ENCODE measurements at regions not wholly inside any gene's neighbourhood (a gene's known extent, or its start where the extent isn't known, plus 50 kb on each side); places are given as distances from the start of the nearest gene placed in this dataset.

- H3K4me1 ChIP-seq: peaks cover 23% of the 10 kb centered on the region
- 66 to 73% methylated on average over 3 of the region's 3 CpGs for WGBS, 2 donors
- no peak overlapping the region for H3K27ac ChIP-seq
- H3K9me3 ChIP-seq: no peaks in the 10 kb centered on the region
- H3K36me3 ChIP-seq (replicated peaks in 1 of 2; ENCODE audit: insufficient read depth in 1 of 2, low read depth in 2 of 2): no peaks in the 10 kb centered on the region
- no peak for ATAC-seq
- TF ChIP-seq CTCF (IDR thresholded peaks at IDR 0.05): no peak
- TF ChIP-seq POLR2A (IDR thresholded peaks at IDR 0.05): no peak
- H3K4me3 ChIP-seq: no peak overlapping the region
- intact Hi-C loops (cut with DNase I): no loop called here
- no peaks in the 10 kb centered on the region for H3K27me3 ChIP-seq
- no peak for DNase-seq
Measured at GRCh38 chr6:54716877-54717276, 129.7 kb upstream of the FAM83B start.

GRCh38 chr6:54717849-54718455 is 128.6 kb upstream of the FAM83B start:
- DNase-seq (peak; percentile 78 to 89 (median 80)), ATAC-seq (peak; percentile 73)
- no peaks in the 10 kb centered on the region for H3K36me3 ChIP-seq (replicated peaks in 1 of 2; ENCODE audit: insufficient read depth in 1 of 2, low read depth in 2 of 2)
- H3K27ac ChIP-seq: peak overlapping the region in 3 of 4 donors; percentile 16 to 74 (median 58)
- H3K9me3 ChIP-seq: no peaks in the 10 kb centered on the region
- peaks cover 23% of the 10 kb centered on the region for H3K4me1 ChIP-seq
- intact Hi-C loops (cut with DNase I): no loop called here
- TF ChIP-seq POLR2A (IDR thresholded peaks at IDR 0.05) (no peak), CTCF (IDR thresholded peaks at IDR 0.05) (peak; percentile 48 to 82 (median 75))
- 13 to 18% methylated on average over 5 of the region's 5 CpGs for WGBS, 2 donors
- no peak overlapping the region for H3K4me3 ChIP-seq
- H3K27me3 ChIP-seq: no peaks in the 10 kb centered on the region

GRCh38 chr6:54718541-54719023 is 128.0 kb upstream of the FAM83B start:
- intact Hi-C loops (cut with DNase I): no loop called here
- 12 to 13% methylated on average over 6 of the region's 6 CpGs for WGBS, 2 donors
- DNase-seq: peak in 3 of 4 donors; percentile 39 to 70 (median 58)
- Histone ChIP-seq H3K27me3 (no peaks in the 10 kb centered on the region), H3K27ac (peak overlapping the region in 3 of 4 donors; percentile 16 to 74 (median 58)), H3K4me1 (peaks cover 23% of the 10 kb centered on the region), H3K4me3 (no peak overlapping the region), H3K36me3 (replicated peaks in 1 of 2; ENCODE audit: insufficient read depth in 1 of 2, low read depth in 2 of 2) (no peaks in the 10 kb centered on the region), H3K9me3 (no peaks in the 10 kb centered on the region)
- peak; percentile 82 for ATAC-seq
- TF ChIP-seq CTCF (IDR thresholded peaks at IDR 0.05): no peak
- no peak for TF ChIP-seq POLR2A (IDR thresholded peaks at IDR 0.05)

- no peaks in the 10 kb centered on the region for H3K36me3 ChIP-seq (replicated peaks in 1 of 2; ENCODE audit: insufficient read depth in 1 of 2, low read depth in 2 of 2)
- H3K27ac ChIP-seq: peak overlapping the region in 3 of 4 donors; percentile 16 to 74 (median 58)
- DNase-seq (no peak), ATAC-seq (no peak)
- H3K9me3 ChIP-seq: no peaks in the 10 kb centered on the region
- H3K4me1 ChIP-seq: peaks cover 23% of the 10 kb centered on the region
- no peaks in the 10 kb centered on the region for H3K27me3 ChIP-seq
- no peak for TF ChIP-seq CTCF (IDR thresholded peaks at IDR 0.05)
- no peak for TF ChIP-seq POLR2A (IDR thresholded peaks at IDR 0.05)
- no peak overlapping the region for H3K4me3 ChIP-seq
- intact Hi-C loops (cut with DNase I): no loop called here
Measured at GRCh38 chr6:54719131-54719530, 127.4 kb upstream of the FAM83B start.

- Histone ChIP-seq H3K27ac (peak overlapping the region in 1 of 4 donors; percentile 16), H3K9me3 (no peaks in the 10 kb centered on the region), H3K4me3 (no peak overlapping the region), H3K36me3 (replicated peaks in 1 of 2; ENCODE audit: insufficient read depth in 1 of 2, low read depth in 2 of 2) (no peaks in the 10 kb centered on the region), H3K4me1 (peaks cover 21% of the 10 kb centered on the region), H3K27me3 (no peaks in the 10 kb centered on the region)
- intact Hi-C loops (cut with DNase I): no loop called here
- TF ChIP-seq POLR2A (IDR thresholded peaks at IDR 0.05) (no peak), CTCF (IDR thresholded peaks at IDR 0.05) (no peak)
- DNase-seq (no peak), ATAC-seq (no peak)
- WGBS, 2 donors: 0 to 8% methylated on average over 1 of the region's 1 CpG
Measured at GRCh38 chr6:54719633-54720032, 126.9 kb upstream of the FAM83B start.

Measured in body of pancreas (tissue), 4 donors.